ENCODE measurements at regions not wholly inside any gene's neighbourhood (a gene's known extent, or its start where the extent isn't known, plus 50 kb on each side); places are given as distances from the start of the nearest gene placed in this dataset.

- Histone ChIP-seq H3K9ac (ENCODE audit: low read length) (no peak overlapping the region), H3K9me3 (ENCODE audit: control insufficient read depth, low read length) (peaks cover 22% of the 10 kb centered on the region), H3K4me3 (ENCODE audit: low read length) (no peak overlapping the region), H3K4me1 (ENCODE audit: control insufficient read depth, insufficient read depth, low read length) (no peaks in the 10 kb centered on the region), H3K27me3 (replicated peaks; ENCODE audit: control insufficient read depth, insufficient read depth, low read length) (no peaks in the 10 kb centered on the region), H3K36me3 (ENCODE audit: control insufficient read depth, insufficient read depth, low read length, severe bottlenecking) (no peaks in the 10 kb centered on the region)
- DNase-seq (ENCODE audit: low read depth), result no peak
Observed at GRCh38 chr3:25246913-25247312, 181.2 kb upstream of the RARB start.

DNA sequence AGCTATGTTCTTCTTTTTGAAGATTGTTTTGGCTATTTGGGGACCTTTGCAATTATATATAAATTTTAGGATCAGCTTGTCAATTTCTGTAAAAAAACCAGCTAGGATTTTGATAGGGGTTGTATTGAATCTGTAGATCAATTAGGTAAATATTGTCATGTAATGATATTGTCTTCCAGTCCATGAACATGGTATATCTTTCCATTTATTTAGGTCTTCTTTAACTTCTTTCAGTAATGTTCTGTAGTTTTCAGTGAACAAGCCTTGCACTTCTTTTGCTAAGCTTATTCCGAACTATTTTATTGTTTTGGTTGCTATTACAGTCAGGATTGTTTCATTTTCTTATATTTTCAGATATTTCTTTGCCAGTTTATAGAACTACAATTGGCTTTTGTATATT is 175.8 kb upstream of the RARB start:
- Histone ChIP-seq H3K4me3 (ENCODE audit: low read length) (no peak overlapping the region), H3K36me3 (ENCODE audit: control insufficient read depth, insufficient read depth, low read length, severe bottlenecking) (no peaks in the 10 kb centered on the region), H3K9me3 (ENCODE audit: control insufficient read depth, low read length) (peaks cover 26% of the 10 kb centered on the region), H3K4me1 (ENCODE audit: control insufficient read depth, insufficient read depth, low read length) (no peaks in the 10 kb centered on the region), H3K27me3 (replicated peaks; ENCODE audit: control insufficient read depth, insufficient read depth, low read length) (no peaks in the 10 kb centered on the region), H3K9ac (ENCODE audit: low read length) (no peak overlapping the region)
- no peak for DNase-seq (ENCODE audit: low read depth)

- H3K9me3 ChIP-seq (ENCODE audit: control insufficient read depth, low read length), result peaks cover 5% of the 10 kb centered on the region
- H3K9ac ChIP-seq (ENCODE audit: low read length), result no peak overlapping the region
- DNase-seq (ENCODE audit: low read depth), result peak; percentile 79
- no peak overlapping the region for H3K4me3 ChIP-seq (ENCODE audit: low read length)
- H3K27me3 ChIP-seq (replicated peaks; ENCODE audit: control insufficient read depth, insufficient read depth, low read length), result no peaks in the 10 kb centered on the region
- H3K4me1 ChIP-seq (ENCODE audit: control insufficient read depth, insufficient read depth, low read length), result no peaks in the 10 kb centered on the region
- no peaks in the 10 kb centered on the region for H3K36me3 ChIP-seq (ENCODE audit: control insufficient read depth, insufficient read depth, low read length, severe bottlenecking)
Observed at GRCh38 chr3:25257026-25257425, 171.0 kb upstream of the RARB start.

- Histone ChIP-seq H3K4me1 (ENCODE audit: control insufficient read depth, insufficient read depth, low read length) (no peaks in the 10 kb centered on the region), H3K36me3 (ENCODE audit: control insufficient read depth, insufficient read depth, low read length, severe bottlenecking) (no peaks in the 10 kb centered on the region), H3K27me3 (replicated peaks; ENCODE audit: control insufficient read depth, insufficient read depth, low read length) (no peaks in the 10 kb centered on the region), H3K9me3 (ENCODE audit: control insufficient read depth, low read length) (no peaks in the 10 kb centered on the region), H3K9ac (ENCODE audit: low read length) (no peak overlapping the region), H3K4me3 (ENCODE audit: low read length) (no peak overlapping the region)
- DNase-seq (ENCODE audit: low read depth), result peak; percentile 89
Observed at GRCh38 chr3:25259871-25260270, 168.2 kb upstream of the RARB start.

- H3K9ac ChIP-seq (ENCODE audit: low read length), result no peak overlapping the region
- no peak for DNase-seq (ENCODE audit: low read depth)
- no peaks in the 10 kb centered on the region for H3K9me3 ChIP-seq (ENCODE audit: control insufficient read depth, low read length)
- no peaks in the 10 kb centered on the region for H3K36me3 ChIP-seq (ENCODE audit: control insufficient read depth, insufficient read depth, low read length, severe bottlenecking)
- no peaks in the 10 kb centered on the region for H3K27me3 ChIP-seq (replicated peaks; ENCODE audit: control insufficient read depth, insufficient read depth, low read length)
- no peak overlapping the region for H3K4me3 ChIP-seq (ENCODE audit: low read length)
- no peaks in the 10 kb centered on the region for H3K4me1 ChIP-seq (ENCODE audit: control insufficient read depth, insufficient read depth, low read length)
Observed at GRCh38 chr3:25262322-25262721, 165.7 kb upstream of the RARB start.

GRCh38 chr3:25265284-25265683 is 162.8 kb upstream of the RARB start:
- H3K9ac ChIP-seq (ENCODE audit: low read length), result no peak overlapping the region
- H3K4me1 ChIP-seq (ENCODE audit: control insufficient read depth, insufficient read depth, low read length), result no peaks in the 10 kb centered on the region
- no peak overlapping the region for H3K4me3 ChIP-seq (ENCODE audit: low read length)
- DNase-seq (ENCODE audit: low read depth), result no peak
- H3K9me3 ChIP-seq (ENCODE audit: control insufficient read depth, low read length), result no peaks in the 10 kb centered on the region
- no peaks in the 10 kb centered on the region for H3K27me3 ChIP-seq (replicated peaks; ENCODE audit: control insufficient read depth, insufficient read depth, low read length)
- no peaks in the 10 kb centered on the region for H3K36me3 ChIP-seq (ENCODE audit: control insufficient read depth, insufficient read depth, low read length, severe bottlenecking)

DNA sequence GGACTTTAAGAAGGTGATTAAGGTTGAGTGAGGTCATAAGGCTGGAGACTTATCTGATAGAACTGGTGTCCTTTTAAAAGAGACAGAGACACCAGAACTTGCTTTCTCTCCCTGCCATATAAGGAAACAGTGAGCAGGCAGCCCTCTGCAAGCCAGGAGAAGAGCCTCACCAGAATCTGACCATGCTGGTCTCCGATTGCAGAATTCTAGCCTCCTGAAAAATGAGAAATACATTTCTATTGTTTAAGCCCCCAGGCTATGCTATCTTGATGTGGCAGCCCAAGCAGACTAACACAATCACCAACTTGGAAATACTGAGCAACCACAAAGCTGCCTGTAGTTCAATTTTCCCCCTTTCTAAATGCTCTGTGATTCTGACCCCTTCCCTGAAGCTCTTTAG is 161.4 kb upstream of the RARB start:
- peak; percentile 82 for DNase-seq (ENCODE audit: low read depth)
- no peak overlapping the region for H3K4me3 ChIP-seq (ENCODE audit: low read length)
- H3K36me3 ChIP-seq (ENCODE audit: control insufficient read depth, insufficient read depth, low read length, severe bottlenecking), result no peaks in the 10 kb centered on the region
- no peaks in the 10 kb centered on the region for H3K27me3 ChIP-seq (replicated peaks; ENCODE audit: control insufficient read depth, insufficient read depth, low read length)
- H3K9me3 ChIP-seq (ENCODE audit: control insufficient read depth, low read length), result no peaks in the 10 kb centered on the region
- no peak overlapping the region for H3K9ac ChIP-seq (ENCODE audit: low read length)
- no peaks in the 10 kb centered on the region for H3K4me1 ChIP-seq (ENCODE audit: control insufficient read depth, insufficient read depth, low read length)

- Histone ChIP-seq H3K9ac (ENCODE audit: low read length) (no peak overlapping the region), H3K4me3 (ENCODE audit: low read length) (no peak overlapping the region), H3K9me3 (ENCODE audit: control insufficient read depth, low read length) (peaks cover 2% of the 10 kb centered on the region)
Observed at GRCh38 chr3:25272090-25272489, 156.0 kb upstream of the RARB start.

GRCh38 chr3:25273582-25274171 is 154.4 kb upstream of the RARB start:
- no peak for DNase-seq (ENCODE audit: low read depth)
- Histone ChIP-seq H3K4me3 (ENCODE audit: low read length) (no peak overlapping the region), H3K9me3 (ENCODE audit: control insufficient read depth, low read length) (peaks cover 3% of the 10 kb centered on the region), H3K36me3 (ENCODE audit: control insufficient read depth, insufficient read depth, low read length, severe bottlenecking) (no peaks in the 10 kb centered on the region), H3K9ac (ENCODE audit: low read length) (no peak overlapping the region), H3K27me3 (replicated peaks; ENCODE audit: control insufficient read depth, insufficient read depth, low read length) (no peaks in the 10 kb centered on the region), H3K4me1 (ENCODE audit: control insufficient read depth, insufficient read depth, low read length) (no peaks in the 10 kb centered on the region)

More at GRCh38 chr3:25272090-25272489, 156.0 kb upstream of the RARB start:
- no peaks in the 10 kb centered on the region for H3K36me3 ChIP-seq (ENCODE audit: control insufficient read depth, insufficient read depth, low read length, severe bottlenecking)
- H3K4me1 ChIP-seq (ENCODE audit: control insufficient read depth, insufficient read depth, low read length), result no peaks in the 10 kb centered on the region
- no peaks in the 10 kb centered on the region for H3K27me3 ChIP-seq (replicated peaks; ENCODE audit: control insufficient read depth, insufficient read depth, low read length)
- DNase-seq (ENCODE audit: low read depth), result no peak

DNA sequence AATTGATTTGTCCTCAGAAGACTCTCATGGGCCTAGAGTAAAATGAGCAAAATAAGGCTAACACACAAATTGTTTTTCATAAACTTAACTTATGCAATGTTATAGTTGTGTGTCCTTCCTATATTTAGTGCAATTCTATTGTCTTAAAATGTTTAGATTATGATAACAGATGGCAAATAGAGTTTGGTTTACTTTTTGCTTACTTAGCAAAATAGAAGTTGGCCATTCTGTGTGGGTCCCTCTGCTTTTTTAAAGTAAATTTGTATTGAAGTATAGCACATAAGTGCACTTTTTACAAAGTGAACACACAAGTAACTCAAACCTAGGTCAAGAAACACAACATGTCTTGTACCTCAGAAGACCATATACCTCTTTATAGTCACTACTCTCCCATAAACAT is 150.6 kb upstream of the RARB start:
- peaks cover 3% of the 10 kb centered on the region for H3K9me3 ChIP-seq (ENCODE audit: control insufficient read depth, low read length)
- no peaks in the 10 kb centered on the region for H3K36me3 ChIP-seq (ENCODE audit: control insufficient read depth, insufficient read depth, low read length, severe bottlenecking)
- no peaks in the 10 kb centered on the region for H3K27me3 ChIP-seq (replicated peaks; ENCODE audit: control insufficient read depth, insufficient read depth, low read length)
- H3K9ac ChIP-seq (ENCODE audit: low read length), result no peak overlapping the region
- no peak for DNase-seq (ENCODE audit: low read depth)
- H3K4me1 ChIP-seq (ENCODE audit: control insufficient read depth, insufficient read depth, low read length), result no peaks in the 10 kb centered on the region
- H3K4me3 ChIP-seq (ENCODE audit: low read length), result no peak overlapping the region

DNA sequence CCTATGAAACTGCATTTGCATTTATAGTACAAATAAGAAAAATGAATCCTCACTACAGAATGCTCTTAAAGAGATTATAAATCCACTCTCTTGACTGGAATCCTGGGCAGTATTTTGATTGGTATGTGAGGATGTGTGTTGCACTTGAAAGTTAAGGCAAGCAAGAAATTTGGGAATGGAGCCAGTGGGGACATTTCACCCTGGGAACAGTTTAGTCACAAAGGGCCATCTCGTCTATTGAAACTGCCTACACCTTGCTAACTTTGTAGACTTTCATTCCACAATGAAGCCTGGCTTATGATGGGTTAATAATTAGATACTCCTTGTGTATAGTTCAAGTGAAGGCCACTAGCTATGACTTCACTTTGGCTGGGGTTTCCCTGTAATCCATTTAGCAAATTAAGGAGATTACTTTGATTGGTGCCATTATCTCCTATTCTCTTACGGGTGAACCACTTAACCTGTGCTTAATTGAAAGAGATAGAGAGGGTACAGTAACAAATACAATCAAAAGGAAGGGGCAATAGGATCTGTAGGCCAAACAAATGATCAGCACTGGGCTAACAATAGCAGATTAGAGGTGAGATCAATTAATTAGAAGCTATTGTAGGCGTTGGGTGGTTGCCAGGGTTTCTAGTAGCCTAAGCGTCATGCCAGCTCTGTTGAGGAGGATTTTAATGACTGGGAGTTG is 146.9 kb upstream of the RARB start:
- Histone ChIP-seq H3K27me3 (replicated peaks; ENCODE audit: control insufficient read depth, insufficient read depth, low read length) (no peaks in the 10 kb centered on the region), H3K9ac (ENCODE audit: low read length) (no peak overlapping the region), H3K4me1 (ENCODE audit: control insufficient read depth, insufficient read depth, low read length) (no peaks in the 10 kb centered on the region), H3K36me3 (ENCODE audit: control insufficient read depth, insufficient read depth, low read length, severe bottlenecking) (no peaks in the 10 kb centered on the region), H3K4me3 (ENCODE audit: low read length) (no peak overlapping the region), H3K9me3 (ENCODE audit: control insufficient read depth, low read length) (peaks cover 3% of the 10 kb centered on the region)
- no peak for DNase-seq (ENCODE audit: low read depth)

- H3K4me1 ChIP-seq (ENCODE audit: control insufficient read depth, insufficient read depth, low read length), result no peaks in the 10 kb centered on the region
- no peak overlapping the region for H3K9ac ChIP-seq (ENCODE audit: low read length)
- H3K4me3 ChIP-seq (ENCODE audit: low read length), result no peak overlapping the region
- no peaks in the 10 kb centered on the region for H3K27me3 ChIP-seq (replicated peaks; ENCODE audit: control insufficient read depth, insufficient read depth, low read length)
- H3K36me3 ChIP-seq (ENCODE audit: control insufficient read depth, insufficient read depth, low read length, severe bottlenecking), result no peaks in the 10 kb centered on the region
- H3K9me3 ChIP-seq (ENCODE audit: control insufficient read depth, low read length), result peaks cover 3% of the 10 kb centered on the region
- no peak for DNase-seq (ENCODE audit: low read depth)
Observed at GRCh38 chr3:25281732-25282126, 146.3 kb upstream of the RARB start.
